AG08395 (cell line): ENCODE measurements at regions not wholly inside any gene's neighbourhood (a gene's known extent, or its start where the extent isn't known, plus 50 kb on each side); places are given as distances from the start of the nearest gene placed in this dataset.
A peak's percentile ranks its signal among the peaks of the same experiment; 100 is the strongest.
"Not testable (repeated sequence)": the region's sequence is repeated elsewhere in the genome, so short reads cannot be mapped to it uniquely, and the experiment has no call there.

Experiments
- DNase-seq: peaks from one replicate; pipeline ENCODE4 v3.0.0; 2012; ENCODE audit warnings: mixed read lengths, low spot score

DNA sequence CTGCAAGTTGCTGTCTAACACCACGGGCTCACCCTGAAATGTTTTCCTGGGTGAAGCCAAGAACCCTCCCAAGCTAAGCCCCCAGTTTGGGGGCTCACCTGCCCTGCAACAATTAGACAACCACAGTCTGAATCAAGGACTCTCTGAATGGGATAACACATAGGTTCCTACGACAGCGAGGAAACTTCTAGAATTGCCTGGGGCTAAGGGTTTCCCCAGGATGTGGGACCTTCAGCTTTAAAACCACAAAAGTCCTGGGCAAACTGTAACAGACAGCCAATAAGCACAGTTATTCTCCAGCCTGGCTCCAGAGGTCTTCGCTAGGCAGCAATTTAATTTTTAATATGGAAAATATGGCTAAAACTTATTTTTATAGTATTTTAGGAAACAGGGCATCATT, 162.6 kb downstream of the PRKX start:
- no peak for DNase-seq

DNA sequence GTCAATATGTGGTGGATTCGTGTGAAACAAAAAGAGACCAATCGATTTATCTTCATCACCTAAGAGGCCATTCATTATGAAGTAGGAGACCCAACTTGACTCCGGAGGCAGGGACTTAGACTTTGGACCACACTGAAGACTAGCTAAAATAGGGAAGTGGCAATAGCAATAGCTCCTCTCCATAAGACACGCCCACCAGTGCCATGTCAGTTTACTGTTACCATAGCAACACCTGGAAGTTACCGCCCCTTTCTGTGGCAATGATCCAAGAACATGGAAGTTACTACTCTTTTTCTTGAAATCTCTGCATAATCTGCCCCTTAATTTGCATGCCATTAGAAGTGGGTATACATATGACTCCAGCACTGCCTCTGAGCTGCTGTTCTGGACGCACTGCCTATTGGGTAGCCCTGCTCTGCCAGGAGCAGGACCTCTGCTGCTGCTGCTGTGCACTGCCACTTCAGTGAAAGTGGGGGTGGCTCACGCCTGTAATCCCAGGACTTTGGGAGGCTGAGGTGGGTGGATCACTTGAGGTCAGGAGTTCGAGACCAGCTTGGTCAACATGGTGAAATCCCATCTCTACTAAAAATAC, 163.2 kb downstream of the PRKX start:
- DNase-seq = no peak

DNA sequence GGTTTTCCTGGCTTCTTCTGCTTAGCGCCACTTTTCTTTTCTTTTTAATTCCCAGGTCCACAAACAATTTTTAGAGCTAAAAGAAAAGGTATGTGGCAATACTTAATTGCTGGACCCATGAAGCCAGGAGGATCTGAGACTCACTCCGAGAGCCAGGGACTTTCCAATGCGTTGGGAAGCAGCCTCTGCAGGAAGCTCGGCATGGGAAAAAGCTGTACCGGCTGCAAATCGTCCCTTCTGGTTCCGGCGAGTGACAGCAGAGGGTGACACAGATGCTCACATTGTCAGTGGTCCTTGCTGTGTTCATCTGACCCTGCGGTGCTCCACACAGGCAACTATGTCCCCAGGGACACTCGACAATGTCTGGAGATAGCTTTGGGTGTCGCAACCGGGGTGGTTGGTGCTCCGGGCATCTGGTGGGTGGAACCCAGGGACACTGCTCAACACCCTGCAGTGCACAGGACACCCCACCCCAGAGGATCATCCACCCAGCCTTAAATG, 164.0 kb downstream of the PRKX start:
- DNase-seq = peak; percentile 40

DNA sequence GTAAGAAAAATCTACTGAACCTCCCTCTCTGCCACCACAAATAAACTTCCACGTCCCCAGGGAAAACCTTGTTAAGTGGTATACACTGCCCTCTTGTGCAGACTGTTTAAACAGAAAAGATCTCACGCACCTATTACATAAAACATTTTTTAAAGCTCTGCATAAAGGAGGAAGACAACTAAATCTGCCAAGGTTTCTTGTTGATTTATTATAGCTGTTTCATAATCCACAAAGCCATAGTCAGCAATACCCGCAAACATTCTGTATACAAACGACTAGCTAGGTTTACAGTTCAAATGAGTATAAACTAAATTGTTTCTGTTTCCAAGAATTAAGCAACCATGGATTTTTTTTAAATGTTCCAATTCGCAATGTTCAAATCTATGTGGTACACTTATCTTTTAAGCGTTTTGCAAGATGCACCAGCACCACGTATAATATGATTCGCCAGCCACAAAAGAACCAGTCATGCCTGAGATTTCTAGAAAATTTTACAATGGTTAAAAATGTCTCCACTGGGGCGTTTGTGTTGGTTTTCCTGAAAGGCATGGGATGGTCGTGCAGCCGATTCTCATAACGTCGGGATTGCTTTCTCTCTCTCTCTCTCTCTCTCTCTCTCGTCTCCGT, 164.6 kb downstream of the PRKX start:
- DNase-seq = peak; percentile 65

DNA sequence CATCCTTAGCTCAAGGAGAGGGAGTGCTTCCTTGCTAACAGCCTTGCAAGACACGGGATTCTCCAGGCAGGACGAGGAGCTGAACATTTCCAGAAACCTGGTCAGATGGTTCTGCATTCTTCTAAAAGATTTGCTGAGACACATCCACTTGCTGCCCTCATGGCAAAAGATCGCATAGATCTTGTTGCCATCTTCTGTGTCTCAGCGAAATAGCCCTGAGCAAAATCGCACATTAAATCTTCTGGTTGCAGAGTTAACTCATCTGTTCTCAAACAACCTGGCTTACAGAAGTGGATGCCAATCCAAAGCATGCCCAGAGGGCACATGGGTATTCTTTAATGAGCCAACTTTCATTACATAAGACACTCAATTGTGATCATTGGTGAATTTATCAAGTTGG, 167.5 kb downstream of the PRKX start:
- DNase-seq = no peak

DNA sequence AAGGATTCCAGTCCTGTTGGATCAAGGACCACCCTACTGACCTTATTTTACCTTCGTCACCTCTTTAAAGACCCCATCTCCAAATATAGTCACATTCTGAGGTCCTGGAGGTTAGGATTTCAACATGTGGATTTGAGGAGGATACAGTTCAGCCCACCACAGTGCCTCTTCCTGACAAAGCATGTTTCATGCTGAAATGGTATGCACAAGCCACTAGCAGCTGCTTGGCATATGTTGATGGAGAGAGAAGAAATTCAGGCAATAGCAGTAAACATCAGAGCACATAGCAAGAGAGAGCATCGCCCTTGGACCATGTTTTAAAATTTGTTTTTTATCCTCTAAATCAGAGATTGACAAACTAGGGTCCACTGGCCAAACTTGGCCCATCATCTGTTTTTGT, 172.1 kb downstream of the PRKX start:
- DNase-seq = no peak

DNA sequence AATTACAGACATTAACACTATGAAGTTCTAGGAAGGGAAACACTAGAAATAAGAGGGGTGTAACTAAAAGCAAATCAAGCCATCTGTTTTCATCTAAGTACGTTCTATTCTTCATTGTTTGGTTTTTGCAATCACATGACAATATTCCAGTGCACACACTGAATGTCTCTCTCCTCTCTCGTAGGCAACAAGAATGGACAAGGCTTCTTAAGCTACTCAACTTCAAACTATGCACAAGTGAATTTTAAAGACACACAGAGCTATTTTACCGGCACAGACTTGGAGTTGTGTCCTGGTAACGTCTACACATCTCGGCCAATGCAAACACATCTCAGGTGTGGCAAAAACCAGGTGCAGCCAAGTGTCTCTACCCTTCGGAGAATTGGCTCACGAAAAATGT, 173.3 kb downstream of the PRKX start:
- DNase-seq = no peak

DNA sequence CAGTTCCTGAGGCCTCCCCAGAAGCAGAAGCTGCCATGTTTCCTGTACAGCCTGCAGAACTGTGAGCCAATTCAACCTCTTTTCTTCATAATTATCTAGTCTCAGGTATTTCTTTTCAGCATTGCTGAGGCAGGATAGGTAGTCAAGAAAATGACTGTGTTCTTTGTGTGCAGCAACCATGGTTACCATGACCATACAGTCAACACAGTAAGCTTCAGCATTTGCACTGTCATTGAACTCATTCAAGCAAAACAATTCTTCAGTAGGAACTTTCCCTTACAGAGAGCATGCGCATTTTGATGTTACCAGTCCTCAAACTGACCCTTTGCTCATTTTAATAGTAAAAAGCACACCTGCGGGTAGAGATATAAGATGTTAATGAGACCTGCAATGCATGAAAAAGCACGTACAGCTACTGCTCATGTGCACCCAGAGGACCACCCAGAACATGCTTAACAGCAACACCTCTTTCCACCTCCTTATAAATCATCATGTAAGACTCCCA, 180.8 kb downstream of the PRKX start:
- no peak for DNase-seq

DNA sequence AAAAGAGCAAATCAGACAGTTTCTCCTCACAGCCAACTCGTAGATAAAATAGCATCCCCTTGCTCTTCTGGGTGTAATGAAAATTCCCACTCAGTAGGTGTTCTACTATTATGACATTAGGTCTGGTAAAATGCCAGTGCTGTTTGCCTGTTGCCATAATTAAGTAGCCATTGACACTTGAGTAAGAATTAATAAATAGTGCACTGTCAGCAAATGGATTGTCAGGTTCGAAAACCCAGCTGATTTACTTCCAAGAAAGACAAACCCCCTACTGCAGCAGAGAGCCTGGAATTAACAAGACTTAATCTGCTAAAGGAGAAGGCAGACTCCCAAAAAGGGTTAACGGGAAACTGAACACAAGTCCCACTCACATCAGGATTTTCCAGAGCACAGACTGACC, 182.0 kb downstream of the PRKX start:
- not testable (repeated sequence) for DNase-seq

DNA sequence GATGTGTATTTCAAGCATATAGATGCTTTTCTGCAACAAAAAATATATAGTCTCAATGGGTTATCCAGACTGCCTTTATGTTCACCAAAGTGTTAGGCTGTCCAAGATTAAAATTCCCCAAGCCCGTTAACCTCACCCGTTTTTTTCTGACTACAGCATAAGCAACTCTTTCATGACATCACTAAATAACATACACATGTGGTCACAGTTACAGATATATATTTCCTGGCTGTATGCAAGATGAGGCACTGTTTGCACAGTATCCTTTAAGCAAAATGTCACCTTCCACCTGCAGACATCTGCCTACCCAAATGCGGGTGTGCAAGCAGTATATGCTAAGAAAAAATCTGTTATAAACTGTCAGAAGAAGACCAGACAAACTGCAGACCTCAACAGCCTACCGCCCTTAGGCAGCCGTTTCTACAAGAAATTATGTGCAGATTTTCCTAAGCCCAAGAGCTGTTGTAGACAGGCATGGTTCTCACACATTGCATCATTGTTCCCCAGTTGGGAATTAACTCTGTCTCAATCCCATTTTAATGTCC, 183.1 kb upstream of the MXRA5 start:
- no peak for DNase-seq

DNA sequence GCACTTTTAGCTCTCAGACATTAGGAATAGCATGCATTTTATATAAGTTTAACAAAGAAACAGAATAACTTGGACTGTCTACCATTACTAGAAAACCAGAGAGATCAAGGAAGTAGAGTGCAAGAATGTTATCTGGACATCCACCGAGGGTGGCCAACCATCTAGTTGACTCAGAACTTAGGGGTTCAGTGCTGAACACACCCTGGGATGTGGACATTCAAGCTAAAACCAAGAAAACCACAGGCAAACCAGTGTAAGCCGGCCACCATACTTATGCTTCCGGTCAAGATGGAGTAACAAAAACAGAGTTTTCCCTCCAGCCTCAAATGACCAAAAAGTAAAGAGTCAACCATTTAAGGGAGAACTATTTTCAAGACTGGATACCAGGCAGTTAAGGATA, 181.4 kb upstream of the MXRA5 start:
- no peak for DNase-seq

DNA sequence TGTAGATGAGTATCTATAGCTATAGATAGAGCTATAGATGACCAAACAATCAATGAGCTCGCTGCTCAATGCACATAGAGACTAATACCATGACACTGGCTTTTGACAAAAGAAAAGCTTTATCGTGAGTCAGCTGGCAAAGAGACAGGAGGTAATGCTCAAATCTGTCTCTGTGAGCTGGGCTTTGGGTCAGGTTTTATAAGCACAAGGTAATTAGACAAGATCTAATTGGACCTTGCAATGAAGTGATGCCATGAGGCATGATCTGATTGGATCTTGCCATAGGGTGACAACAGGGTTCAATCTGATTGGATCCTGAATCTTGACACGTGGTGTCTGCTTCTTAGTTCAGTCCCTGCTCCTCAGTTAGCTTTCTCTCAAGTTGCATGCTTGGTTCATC, 180.7 kb upstream of the MXRA5 start:
- DNase-seq = no peak

DNA sequence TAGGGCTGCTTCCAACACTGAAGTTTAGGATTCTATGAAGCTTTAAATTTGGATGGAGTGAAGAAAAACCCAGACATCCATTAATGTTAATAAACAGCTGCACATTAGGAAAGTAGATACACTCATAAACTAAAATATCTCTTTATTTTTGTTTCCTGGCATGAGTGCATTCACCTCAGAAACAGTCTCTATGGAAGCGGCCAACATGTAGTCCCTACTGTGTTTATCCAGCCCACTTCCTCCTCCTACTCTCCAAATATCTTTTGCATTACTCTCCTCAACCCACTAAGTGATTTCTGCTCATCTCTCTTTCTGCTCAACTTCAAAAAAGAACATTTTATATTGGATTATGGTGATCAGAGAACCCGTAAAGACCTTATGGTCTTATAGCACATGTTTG, 180.3 kb upstream of the MXRA5 start:
- DNase-seq = no peak

DNA sequence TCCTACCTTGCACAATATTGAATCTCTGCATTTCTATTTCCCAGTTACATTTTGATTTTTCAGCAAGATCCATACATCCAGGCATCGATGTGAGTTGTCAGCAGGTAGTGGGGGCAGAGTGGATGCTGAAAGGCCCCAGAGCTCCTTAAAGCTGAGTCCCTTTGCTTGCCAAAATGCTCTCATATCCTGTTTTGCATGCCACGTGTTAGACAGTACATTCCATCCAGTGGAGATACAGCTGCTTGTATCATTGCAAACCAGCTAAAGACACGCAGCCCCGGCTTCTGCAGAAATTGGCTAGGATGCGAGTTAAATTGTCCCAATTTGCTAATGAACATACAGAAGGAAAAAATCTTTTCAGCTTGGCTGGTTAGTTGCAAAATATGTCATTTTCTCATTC, 179.6 kb upstream of the MXRA5 start:
- DNase-seq = peak; percentile 56

DNA sequence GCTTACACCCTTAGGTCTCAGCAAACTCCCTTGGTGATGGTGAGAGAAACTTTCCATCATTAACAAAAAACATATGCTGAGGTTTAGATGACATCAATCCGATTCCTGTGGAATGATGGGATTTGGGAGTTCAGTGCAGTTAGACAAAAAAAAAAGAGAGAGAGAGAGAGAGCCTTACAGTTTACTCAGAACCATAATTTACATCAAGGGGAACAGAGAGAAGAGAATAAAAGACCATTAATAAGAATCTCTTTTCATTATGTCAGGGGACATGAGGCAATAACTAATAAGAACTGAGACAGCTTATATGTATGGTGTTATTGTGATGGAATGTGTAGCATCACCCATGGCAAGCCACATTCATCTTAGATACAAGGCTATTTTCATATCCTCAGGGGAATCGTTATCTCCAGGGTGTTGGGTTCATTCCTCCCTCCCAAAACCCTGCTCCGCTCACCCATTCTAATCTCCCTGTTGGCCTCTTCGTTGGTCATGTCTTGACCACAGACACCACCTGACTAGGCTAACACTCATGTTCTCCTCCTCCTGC, 175.7 kb upstream of the MXRA5 start:
- DNase-seq = peak; percentile 47

DNA sequence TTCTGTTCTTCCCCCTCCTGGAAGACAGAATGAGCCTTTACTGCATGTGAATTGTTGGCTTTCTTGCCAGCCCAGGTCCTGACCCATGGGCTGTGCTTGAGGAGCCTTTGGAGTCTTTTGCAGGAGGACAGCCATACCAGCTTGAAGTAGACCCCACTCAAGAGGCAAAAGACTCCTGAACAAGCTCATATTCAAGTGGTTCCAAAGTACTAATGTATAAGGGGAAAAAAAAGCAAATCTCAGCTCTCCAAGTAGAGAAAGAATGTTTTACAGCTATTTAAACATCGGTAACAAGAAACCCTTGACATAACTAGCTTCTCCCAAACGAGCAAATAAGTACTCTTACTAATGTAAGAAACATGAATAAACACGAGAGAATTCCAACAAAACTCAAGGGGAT, 174.9 kb upstream of the MXRA5 start:
- no peak for DNase-seq

DNA sequence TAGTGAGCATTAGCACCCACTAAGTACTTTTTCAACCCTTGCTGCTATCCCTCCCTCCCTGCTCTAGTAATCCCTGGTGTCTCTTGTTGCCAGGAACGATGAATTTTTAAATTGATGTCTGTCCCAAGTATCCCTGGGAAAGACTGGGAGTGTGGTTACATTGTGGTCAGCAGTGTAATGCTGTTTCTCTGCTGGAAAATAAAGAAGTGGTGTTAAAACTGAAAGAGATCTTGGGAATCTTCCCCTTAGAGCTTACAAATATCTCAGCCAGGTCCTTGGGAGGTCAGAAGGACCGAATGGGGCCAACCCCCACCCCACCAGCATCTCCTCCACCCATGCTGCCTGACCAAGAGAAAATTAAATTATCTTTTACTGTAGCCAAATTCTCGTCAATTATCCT, 174.5 kb upstream of the MXRA5 start:
- peak; percentile 12 for DNase-seq

DNA sequence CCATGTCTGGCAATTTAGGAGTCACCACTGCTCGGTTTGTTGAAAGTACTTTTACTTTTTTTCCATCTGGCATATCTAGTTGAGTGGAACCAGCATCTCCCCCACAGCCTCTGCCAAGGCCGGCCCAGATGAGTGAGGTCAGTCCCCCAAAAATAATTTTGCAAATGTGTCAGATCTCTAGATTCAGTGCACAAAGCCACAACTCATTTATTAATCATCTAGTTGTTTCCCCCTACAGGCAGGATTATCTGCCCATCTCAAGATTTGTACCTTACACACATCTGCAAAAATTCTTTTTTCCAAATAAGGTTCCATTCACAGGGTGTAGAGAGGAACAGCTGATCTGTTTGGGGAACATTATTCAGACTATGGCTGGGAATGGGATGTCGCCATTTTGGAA, 174.0 kb upstream of the MXRA5 start:
- no peak for DNase-seq

DNA sequence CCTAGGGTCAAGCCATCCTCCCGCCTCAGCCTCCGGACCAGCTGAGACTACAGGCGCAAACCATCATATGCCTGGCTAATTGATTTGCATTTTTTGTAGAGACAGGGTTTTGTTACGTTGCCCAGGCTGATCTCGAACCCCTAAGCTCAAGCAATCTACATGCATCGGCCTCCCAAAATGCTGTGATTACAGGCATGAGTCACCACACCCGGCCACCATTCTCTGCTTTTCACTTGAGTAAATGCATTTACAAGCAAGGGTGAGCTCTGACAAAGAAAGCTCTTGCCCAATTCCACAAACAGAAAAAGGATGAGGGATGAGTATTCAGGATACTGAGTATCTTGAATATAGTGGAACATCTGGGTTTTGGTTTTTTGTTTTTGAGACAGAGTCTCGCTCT, 172.9 kb upstream of the MXRA5 start:
- DNase-seq = not testable (repeated sequence)

DNA sequence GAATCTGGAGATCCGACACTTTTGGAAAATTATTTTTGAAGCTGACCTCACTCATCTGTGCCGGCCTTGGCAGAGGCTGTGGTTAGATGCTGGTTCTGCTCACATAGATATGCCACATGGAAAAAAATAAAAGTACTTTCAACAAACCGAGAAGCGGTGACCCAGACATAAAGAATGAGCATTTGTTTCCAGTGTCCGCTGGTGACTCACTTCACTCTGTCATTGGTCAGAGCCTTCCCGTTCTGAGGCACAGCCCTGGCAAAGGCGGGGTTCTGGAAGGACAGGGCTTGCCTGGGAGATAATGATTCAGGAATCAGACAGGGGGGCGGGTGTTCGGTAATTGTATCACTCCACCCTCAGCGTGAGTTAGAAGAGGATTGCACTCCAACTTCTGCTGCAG, 172.4 kb upstream of the MXRA5 start:
- DNase-seq = peak; percentile 78

DNA sequence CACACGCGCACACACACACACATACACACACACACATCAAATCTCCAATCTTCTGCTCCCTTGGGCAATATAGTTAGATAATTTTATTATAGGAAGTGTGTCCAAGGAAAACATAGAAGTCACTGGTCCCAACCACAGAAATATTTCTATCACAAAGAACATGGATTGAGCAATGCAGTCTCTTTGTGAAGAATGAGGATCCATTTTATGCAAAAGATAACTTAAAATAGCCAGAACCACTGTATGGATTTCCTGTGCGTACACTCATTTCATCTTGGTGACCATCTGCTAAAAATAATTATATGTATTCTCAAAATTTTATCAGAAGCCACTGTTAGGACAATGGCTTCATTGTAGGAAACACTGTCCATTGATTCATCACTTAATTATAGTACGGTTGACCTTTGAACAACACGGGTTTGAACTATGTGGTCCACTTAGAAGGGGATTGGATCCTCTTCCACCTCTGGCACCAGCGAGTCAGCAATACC, 169.6 kb upstream of the MXRA5 start:
- DNase-seq = no peak

DNA sequence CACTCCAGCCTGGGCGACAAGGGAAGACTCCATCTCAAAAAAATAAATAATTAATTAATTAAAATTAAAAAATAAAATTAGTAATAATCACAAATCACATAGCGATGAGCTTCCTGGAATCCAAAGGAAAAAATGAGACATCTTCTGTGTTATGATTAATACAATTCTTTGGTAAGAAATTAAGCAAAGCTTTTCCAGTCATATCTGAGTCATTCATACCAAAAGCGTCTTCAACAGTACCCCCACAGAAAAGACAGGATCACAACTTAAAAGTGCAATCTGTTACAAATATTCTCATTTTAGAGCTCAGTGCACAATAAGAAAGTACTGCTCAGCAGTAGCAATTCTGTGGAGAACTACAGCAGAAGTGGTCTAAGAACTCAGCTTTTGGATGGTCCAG, 168.5 kb upstream of the MXRA5 start:
- DNase-seq = no peak

DNA sequence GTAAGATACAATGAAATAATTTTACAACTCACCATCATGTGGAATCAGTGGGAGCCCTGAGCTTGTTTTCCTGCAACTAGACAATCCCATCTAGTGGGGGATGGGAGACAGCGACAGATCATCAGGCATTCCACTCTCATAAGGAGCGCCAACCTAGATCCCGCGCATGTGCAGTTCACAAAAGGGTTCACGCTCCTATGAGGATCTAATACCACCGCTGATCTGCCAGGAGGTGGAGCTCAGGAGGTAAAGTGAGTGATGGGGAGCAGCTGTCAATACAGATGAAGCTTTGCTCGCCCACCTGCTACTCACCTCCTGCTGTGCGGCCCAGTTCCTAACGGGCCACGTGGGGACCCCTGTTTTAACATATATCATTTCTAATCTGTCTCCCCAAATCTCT, 165.7 kb upstream of the MXRA5 start:
- not testable (repeated sequence) for DNase-seq
